AML-193 (cell line): ENCODE measurements at regions not wholly inside any gene's neighbourhood (a gene's known extent, or its start where the extent isn't known, plus 50 kb on each side); places are given as distances from the start of the nearest gene placed in this dataset.
"Not testable (repeated sequence)": the region's sequence is repeated elsewhere in the genome, so short reads cannot be mapped to it uniquely, and the experiment has no call there.

Source experiments
- DNase-seq, 2 experiments: peaks; one replicate each; lab custom pipeline; 2025; lab: John Stamatoyannopoulos, UW

DNA sequence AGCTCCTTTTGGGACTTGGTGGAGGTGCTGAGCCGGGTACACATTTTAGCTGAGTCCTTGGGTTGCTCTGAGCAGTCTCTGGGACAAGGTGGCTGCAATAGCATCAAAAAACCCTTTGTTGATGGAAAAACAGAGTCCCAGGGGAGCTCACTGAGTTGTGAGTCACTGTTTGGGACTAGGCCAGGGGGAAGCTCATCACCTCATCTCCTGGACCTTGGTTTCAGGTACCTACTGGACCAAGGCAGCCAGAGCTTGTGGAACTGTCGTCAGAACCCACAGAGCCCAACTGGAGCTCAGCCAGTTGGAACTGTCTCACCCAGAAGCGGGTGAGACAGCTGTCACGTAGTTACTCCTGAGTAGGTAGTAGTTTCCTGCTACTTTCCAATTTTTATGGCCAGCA lies 146.7 kb downstream of the HLX start:
- no peak for DNase-seq

GRCh38 chr1:221029981-221030649 lies 150.9 kb downstream of the HLX start:
- DNase-seq = no peak

- no peak for DNase-seq
Measured at GRCh38 chr1:221030990-221031389, 151.7 kb downstream of the HLX start.

DNA sequence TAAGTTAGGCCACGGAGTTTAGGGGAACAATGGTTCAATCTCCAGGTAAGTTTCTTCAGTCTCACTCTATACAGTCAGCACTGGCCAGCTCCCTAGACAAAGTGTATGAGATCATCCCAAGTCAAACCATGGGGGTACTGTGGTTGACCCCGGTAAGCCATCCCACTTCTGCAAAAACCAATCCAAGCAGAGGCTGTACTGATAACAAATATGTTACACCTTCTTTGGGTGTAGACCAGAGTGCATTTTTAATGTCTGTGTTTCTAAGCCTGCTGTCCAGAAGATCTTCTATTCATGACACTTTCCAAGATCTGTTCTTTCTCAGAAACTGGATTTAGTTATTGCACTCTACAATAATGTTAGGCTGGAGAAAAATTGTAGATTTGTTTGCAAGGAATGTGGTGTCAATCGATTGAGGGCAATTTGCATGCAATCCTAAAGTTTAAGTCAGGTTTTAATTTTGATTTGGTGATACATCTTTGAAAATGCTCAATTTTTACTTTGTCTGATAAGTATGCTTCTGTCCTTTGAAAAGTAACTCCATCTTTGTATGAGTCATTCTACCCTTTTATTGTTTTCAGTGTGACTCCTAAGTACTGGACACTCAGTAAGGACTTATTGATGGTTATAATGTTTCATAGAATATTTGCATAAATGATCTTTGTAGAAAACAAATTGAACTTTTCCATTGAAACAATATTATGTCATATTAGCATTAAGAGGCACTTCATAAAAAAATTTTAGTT lies 152.4 kb downstream of the HLX start:
- DNase-seq = no peak

DNA sequence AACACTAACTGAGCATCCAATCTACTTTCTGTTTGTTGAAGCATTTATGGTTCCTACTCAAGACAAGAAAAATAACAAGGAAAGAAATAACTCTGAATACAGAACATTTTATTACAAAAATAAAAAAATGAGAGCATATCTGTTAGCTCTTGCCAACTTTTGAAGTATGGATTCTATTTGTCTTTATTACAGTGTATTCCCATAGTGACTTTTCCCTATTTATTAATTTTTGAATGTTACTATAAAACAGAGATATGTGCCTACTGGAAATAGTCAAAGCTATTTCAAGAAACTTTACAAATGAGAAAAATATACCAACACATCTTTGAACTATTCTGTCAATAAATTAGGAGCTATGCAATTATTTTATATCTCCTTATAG lies 153.0 kb downstream of the HLX start:
- no peak for DNase-seq

DNA sequence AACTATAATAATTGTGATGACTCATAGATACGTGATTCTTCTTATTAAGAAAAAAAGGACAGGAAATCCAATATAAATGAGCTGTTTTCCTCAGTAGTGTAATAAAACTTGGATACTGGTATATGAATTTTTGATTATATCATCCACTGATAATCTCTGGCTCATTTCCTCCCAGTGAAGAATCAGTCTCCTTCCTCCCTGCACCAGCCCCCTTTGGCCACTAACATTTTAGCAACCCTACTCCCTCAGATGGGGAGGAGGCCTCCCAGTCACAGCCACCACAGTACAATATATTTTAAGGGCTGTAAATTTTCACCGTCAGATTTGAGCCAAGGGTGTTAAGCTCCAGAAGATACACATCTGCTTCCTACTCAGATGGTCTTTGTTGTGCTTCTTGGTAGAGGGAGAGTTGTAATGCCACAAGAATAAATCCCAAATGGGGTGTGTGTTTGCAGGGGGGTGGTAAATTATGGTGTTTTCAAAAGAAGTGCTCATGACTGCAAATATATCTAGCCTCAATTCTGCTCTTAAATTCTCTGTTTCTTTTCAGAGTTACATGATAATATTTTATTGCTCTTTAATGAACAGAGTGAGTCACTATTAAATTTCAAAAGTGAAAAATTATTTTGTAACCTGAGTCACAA lies 153.5 kb downstream of the HLX start:
- no peak for DNase-seq

GRCh38 chr1:221035662-221036153 lies 156.5 kb downstream of the HLX start:
- DNase-seq = peak in 1 of 2 experiments; percentile 5

- DNase-seq = no peak
Measured at GRCh38 chr1:221039616-221040015, 160.4 kb downstream of the HLX start.

DNA sequence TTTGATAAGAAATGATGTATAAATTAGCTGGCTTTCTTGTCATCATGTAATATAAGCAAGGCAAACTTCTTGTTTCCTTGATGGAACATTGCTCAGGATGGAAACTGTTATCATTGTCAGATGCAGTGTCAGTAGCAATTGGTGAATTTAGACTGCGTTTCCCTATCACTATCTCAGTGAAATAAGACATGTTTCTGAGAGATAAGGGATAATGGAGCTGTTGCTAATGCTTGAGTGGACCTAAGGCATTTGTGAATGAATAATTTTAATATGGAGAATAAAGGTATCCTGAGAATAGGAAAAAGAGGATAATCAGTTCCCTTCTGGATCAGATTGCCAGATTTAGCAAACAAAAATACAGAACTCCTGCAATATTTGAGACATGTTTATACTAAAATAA lies 160.9 kb downstream of the HLX start:
- no peak for DNase-seq

GRCh38 chr1:221040691-221041285 lies 161.5 kb downstream of the HLX start:
- no peak for DNase-seq

GRCh38 chr1:221044538-221044937 lies 165.3 kb downstream of the HLX start:
- DNase-seq = no peak

- no peak for DNase-seq
Measured at GRCh38 chr1:221045151-221045550, 165.9 kb downstream of the HLX start.

DNA sequence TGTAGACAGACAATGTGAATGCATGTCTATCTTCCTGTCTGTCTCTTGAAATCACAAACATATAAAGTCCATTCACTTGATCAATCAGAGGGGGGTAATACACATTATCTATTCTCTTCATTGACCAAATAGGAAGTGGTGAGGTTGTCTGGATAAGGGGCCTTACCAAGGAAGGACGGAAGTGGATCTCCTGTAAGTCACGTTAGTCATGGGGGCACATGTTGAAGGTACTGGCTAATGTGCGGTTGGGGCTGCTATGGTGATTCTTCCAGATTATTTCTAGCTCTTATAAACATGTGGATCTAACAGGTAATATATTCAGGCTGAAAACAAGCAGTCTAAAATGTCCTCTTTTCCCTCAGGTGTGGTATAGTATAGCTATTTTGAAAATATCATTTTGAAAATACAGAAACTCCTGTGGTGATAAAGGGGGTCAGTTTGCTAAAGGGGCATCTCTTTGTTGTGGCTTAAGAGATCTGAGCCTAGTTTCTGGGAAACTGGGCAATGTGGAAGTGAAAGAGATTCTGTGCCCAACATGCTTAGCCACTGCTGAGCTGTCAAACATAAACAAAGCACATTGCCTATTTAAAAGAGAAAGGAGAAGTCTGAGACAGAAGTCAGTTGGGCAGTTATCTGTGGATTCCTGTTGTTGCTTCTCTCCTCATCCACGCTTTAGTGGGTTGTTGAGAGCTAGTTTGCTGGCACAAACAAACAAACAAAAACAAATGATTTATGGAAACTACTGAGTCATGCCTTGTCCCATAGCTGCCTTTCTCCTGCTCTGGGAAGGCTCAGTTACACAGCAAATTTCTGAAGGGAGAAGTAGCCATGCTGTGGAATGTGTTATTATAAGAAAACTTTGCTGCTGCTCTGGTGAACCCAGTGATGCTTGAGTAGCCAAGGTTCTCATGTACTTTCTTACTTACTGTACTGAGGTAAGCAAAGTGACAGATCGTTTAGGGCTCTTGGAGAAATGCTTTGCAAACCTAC lies 166.9 kb downstream of the HLX start:
- peak; percentile 73 to 80 for DNase-seq

GRCh38 chr1:221051391-221051790 lies 172.1 kb downstream of the HLX start:
- not testable (repeated sequence) for DNase-seq

DNA sequence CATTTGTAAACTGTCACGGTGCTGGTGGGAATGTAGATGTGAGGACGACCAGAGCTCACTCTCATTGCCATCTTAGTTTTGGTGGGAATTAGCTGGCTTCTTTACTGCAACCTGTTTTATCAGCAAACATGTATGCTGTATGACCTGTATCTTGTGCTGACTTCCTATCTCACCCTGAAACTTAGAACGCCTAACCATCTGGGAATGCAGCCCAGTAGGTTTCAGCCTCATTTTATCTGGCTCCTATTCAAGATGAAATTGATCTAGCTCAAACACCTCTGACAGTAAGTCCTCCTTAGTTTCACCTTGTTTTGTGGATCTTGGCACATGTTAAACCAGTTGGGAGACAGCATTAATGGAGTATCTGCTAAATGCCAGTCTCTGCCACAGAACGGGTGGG lies 174.6 kb downstream of the HLX start:
- no peak for DNase-seq

- DNase-seq = no peak
Measured at GRCh38 chr1:221059506-221059905, 180.3 kb downstream of the HLX start.

DNA sequence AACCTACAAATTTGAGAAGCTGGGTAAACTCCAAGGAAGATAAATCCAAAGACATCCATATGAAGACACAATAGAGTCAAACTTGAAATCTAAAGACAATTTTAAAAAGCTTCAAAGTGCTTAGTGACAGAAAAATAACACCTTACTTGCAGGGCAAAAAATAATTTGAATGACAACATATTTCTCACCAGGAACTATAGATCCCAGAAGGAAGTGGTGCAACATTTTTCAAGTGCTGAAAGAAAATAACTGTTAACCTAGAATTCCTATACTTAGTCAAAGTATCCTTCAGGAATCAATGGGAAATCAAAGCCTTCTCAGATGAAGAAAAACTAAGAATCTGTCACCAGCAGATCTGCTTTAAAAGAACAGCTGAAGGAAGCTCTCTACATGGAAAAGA lies 184.4 kb downstream of the HLX start:
- DNase-seq = no peak

GRCh38 chr1:221066351-221067001 lies 187.2 kb downstream of the HLX start:
- DNase-seq = no peak

GRCh38 chr1:221067721-221068120 lies 188.5 kb downstream of the HLX start:
- no peak for DNase-seq

GRCh38 chr1:221069178-221069903 lies 190.1 kb downstream of the HLX start:
- peak; percentile 87 to 89 for DNase-seq
